ENCODE measurements at regions not wholly inside any gene's neighbourhood (a gene's known extent, or its start where the extent isn't known, plus 50 kb on each side); places are given as distances from the start of the nearest gene placed in this dataset.

GRCh38 chr4:12929784-12930183 is 554.4 kb downstream of the RAB28 start:
- ChIA-PET CTCF (no interaction called here), POLR2A (no interaction called here)
- H3K36me3 ChIP-seq (ENCODE audit: insufficient read depth, low read length), result no peaks in the 10 kb centered on the region
- TF ChIP-seq CTCF (IDR thresholded peaks at IDR 0.05), result no peak
- Mint-ChIP-seq H3K4me1 (ENCODE audit: low read depth) (no peaks in the 10 kb centered on the region), H3K4me3 (no peak overlapping the region), H3K27me3 (no peaks in the 10 kb centered on the region), H3K9me3 (peaks cover 6% of the 10 kb centered on the region), H3K36me3 (ENCODE audit: low read depth) (no peaks in the 10 kb centered on the region), H3K27ac (no peak overlapping the region)
- no peaks in the 10 kb centered on the region for H3K27me3 ChIP-seq (ENCODE audit: control insufficient read depth in 1 of 2, insufficient read depth in 2 of 2, low read length in 2 of 2)
- H3K4me1 ChIP-seq (ENCODE audit: insufficient read depth, low read length), result no peaks in the 10 kb centered on the region
- intact Hi-C loops (cut with DNase I, micrococcal nuclease), result no loop called here
- H3K4me3 ChIP-seq (ENCODE audit: low read length), result no peak overlapping the region
- H3K9me3 ChIP-seq (ENCODE audit: control insufficient read depth in 1 of 2, insufficient read depth in 1 of 2, low read length in 2 of 2), result no peaks in the 10 kb centered on the region
- ATAC-seq (ENCODE audit: poor library complexity), result no peak
- H3K27ac ChIP-seq (ENCODE audit: low read depth in 1 of 2, low read length in 2 of 2), result no peak overlapping the region
- no peak for DNase-seq

DNA sequence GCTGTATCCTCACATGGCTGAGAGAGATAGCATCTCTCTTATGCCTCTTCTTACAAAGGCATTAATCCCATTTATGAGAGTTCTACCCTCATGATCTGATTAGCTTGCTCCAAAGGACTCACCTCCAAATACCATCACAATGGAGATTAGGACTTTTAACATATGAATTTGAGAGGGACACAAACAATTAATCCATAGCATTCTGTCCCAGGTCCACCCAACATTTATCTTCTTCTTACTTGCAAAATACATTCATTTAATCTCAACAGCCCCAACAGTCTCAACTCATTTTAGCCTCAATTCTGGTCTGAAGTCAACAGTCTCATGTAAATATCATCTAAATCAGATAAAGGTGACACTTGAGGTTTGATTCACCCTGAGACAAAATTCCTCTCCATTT is 555.4 kb downstream of the RAB28 start:
- no peaks in the 10 kb centered on the region for H3K36me3 ChIP-seq (ENCODE audit: insufficient read depth, low read length)
- H3K36me3 Mint-ChIP-seq (ENCODE audit: low read depth), result no peaks in the 10 kb centered on the region
- H3K4me1 ChIP-seq (ENCODE audit: insufficient read depth, low read length), result no peaks in the 10 kb centered on the region
- POLR2A ChIA-PET, result no interaction called here
- TF ChIP-seq CTCF (IDR thresholded peaks at IDR 0.05), result no peak
- ATAC-seq (ENCODE audit: poor library complexity), result no peak
- intact Hi-C loops (cut with DNase I, micrococcal nuclease), result no loop called here
- CTCF ChIA-PET, result no interaction called here
- H3K27ac Mint-ChIP-seq, result no peak overlapping the region
- no peak overlapping the region for H3K4me3 Mint-ChIP-seq
- H3K4me1 Mint-ChIP-seq (ENCODE audit: low read depth), result no peaks in the 10 kb centered on the region
- H3K27ac ChIP-seq (ENCODE audit: low read depth in 1 of 2, low read length in 2 of 2), result no peak overlapping the region
- DNase-seq, result no peak
- no peaks in the 10 kb centered on the region for H3K27me3 Mint-ChIP-seq
- no peak overlapping the region for H3K4me3 ChIP-seq (ENCODE audit: low read length)
- H3K9me3 Mint-ChIP-seq, result peaks cover 6% of the 10 kb centered on the region
- H3K27me3 ChIP-seq (ENCODE audit: control insufficient read depth in 1 of 2, insufficient read depth in 2 of 2, low read length in 2 of 2), result no peaks in the 10 kb centered on the region
- no peaks in the 10 kb centered on the region for H3K9me3 ChIP-seq (ENCODE audit: control insufficient read depth in 1 of 2, insufficient read depth in 1 of 2, low read length in 2 of 2)

- Mint-ChIP-seq H3K36me3 (ENCODE audit: low read depth) (no peaks in the 10 kb centered on the region), H3K27me3 (no peaks in the 10 kb centered on the region), H3K27ac (no peak overlapping the region), H3K9me3 (peaks cover 2% of the 10 kb centered on the region), H3K4me3 (no peak overlapping the region), H3K4me1 (ENCODE audit: low read depth) (no peaks in the 10 kb centered on the region)
- TF ChIP-seq CTCF (IDR thresholded peaks at IDR 0.05), result no peak
- no peaks in the 10 kb centered on the region for H3K27me3 ChIP-seq (ENCODE audit: control insufficient read depth in 1 of 2, insufficient read depth in 2 of 2, low read length in 2 of 2)
- no peak overlapping the region for H3K27ac ChIP-seq (ENCODE audit: low read depth in 1 of 2, low read length in 2 of 2)
- no peak overlapping the region for H3K4me3 ChIP-seq (ENCODE audit: low read length)
- H3K36me3 ChIP-seq (ENCODE audit: insufficient read depth, low read length), result no peaks in the 10 kb centered on the region
- DNase-seq (no peak), ATAC-seq (ENCODE audit: poor library complexity) (no peak)
- intact Hi-C loops (cut with DNase I, micrococcal nuclease), result no loop called here
- H3K9me3 ChIP-seq (ENCODE audit: control insufficient read depth in 1 of 2, insufficient read depth in 1 of 2, low read length in 2 of 2), result no peaks in the 10 kb centered on the region
- POLR2A ChIA-PET, result no interaction called here
- CTCF ChIA-PET, result no interaction called here
- H3K4me1 ChIP-seq (ENCODE audit: insufficient read depth, low read length), result no peaks in the 10 kb centered on the region
Measured at GRCh38 chr4:12926189-12927066, 557.7 kb downstream of the RAB28 start.
